ENCODE measurements at regions not wholly inside any gene's neighbourhood (a gene's known extent, or its start where the extent isn't known, plus 50 kb on each side); places are given as distances from the start of the nearest gene placed in this dataset.

- no peak for TF ChIP-seq POLR2A (IDR thresholded peaks at IDR 0.05; ENCODE audit: low read length)
- no peak for TF ChIP-seq GATA1 (IDR thresholded peaks at IDR 0.05; ENCODE audit: low read depth, low read length)
These were observed 202.5 kb downstream of the PCDH7 start for GRCh38 chr4:30922625-30923024.
